ENCODE measurements at regions not wholly inside any gene's neighbourhood (a gene's known extent, or its start where the extent isn't known, plus 50 kb on each side); places are given as distances from the start of the nearest gene placed in this dataset.

DNA sequence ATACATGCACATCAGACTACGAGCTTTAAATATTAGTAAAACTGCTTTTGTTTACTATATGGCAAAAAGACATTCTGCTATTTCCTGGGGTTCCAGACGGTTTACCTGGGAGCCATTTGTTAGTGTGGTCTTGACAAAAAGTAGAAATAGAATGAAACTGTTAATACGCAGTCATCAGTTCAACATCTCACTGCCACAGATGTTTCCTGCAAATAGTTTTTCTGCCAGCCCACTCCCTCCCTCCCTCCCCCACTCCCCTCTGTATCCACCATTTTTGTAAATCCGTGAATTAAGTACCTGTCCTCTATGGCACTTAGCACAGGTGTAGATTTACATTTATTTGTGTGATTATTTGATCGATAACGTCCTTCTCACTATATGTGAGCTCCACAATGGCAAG lies 74.6 kb upstream of the TPK1 start:
- TF ChIP-seq, protein P1, sequence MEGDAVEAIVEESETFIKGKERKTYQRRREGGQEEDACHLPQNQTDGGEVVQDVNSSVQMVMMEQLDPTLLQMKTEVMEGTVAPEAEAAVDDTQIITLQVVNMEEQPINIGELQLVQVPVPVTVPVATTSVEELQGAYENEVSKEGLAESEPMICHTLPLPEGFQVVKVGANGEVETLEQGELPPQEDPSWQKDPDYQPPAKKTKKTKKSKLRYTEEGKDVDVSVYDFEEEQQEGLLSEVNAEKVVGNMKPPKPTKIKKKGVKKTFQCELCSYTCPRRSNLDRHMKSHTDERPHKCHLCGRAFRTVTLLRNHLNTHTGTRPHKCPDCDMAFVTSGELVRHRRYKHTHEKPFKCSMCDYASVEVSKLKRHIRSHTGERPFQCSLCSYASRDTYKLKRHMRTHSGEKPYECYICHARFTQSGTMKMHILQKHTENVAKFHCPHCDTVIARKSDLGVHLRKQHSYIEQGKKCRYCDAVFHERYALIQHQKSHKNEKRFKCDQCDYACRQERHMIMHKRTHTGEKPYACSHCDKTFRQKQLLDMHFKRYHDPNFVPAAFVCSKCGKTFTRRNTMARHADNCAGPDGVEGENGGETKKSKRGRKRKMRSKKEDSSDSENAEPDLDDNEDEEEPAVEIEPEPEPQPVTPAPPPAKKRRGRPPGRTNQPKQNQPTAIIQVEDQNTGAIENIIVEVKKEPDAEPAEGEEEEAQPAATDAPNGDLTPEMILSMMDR (IDR thresholded peaks at IDR 0.05; ENCODE audit: low read depth, low read length, poor library complexity, severe bottlenecking), result no peak
- no peak for TF ChIP-seq EZH2phosphoT487 (IDR thresholded peaks at IDR 0.05; ENCODE audit: borderline replicate concordance, low read length)
